ENCODE measurements at regions not wholly inside any gene's neighbourhood (a gene's known extent, or its start where the extent isn't known, plus 50 kb on each side); places are given as distances from the start of the nearest gene placed in this dataset.
"Not testable (repeated sequence)": the region's sequence is repeated elsewhere in the genome, so short reads cannot be mapped to it uniquely, and the experiment has no call there.

DNA sequence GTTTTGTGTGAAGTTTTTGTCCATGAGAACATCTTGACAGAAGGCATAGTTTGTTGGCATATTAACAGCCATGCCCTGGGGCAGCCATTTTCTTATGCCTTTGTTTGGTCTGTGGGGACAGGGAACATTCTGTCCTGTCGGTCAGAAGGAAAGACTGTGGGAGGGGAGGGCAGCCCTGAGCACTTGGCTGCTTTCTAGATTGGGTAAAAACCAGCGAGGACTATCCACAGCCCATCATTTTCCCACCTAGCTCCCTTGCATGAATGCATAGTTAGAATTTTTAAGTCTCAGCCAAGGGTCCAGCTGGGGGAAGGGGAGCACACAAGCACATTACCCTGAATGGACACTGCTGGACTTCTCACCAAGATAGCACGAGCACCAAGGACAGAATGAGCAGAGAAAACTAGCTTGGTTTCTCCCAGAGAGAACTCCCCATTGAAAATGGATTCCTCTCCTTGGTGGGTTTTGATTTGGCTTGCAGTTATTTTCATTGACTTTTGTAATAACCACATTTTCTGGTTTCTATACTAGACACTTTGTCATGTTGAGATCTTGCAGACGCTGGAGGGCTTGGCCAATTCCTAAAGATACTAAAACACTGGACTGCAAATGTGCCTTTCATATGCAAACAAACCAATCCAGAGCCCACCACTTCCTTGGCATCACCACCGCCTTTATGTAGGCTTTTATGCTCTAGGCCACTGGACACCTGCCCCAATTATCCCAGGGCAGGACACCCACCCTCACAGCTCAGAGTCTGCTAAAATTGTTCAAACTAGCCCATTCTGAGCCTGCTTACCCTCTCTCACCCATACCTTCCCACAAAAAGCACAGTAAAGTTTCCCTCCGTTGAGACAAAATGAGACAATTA lies 129.9 kb downstream of the BOD1 start:
- Histone ChIP-seq H3K9me3 (ENCODE audit: severe bottlenecking) (no peaks in the 10 kb centered on the region), H3K27me3 (ENCODE audit: insufficient read depth, low read depth, severe bottlenecking) (peaks cover 84% of the 10 kb centered on the region), H3K27ac (no peak overlapping the region), H3K4me3 (ENCODE audit: low read depth, low read length) (no peak overlapping the region), H3K36me3 (no peaks in the 10 kb centered on the region)
- DNase-seq, result no peak
- TF ChIP-seq, protein P1, sequence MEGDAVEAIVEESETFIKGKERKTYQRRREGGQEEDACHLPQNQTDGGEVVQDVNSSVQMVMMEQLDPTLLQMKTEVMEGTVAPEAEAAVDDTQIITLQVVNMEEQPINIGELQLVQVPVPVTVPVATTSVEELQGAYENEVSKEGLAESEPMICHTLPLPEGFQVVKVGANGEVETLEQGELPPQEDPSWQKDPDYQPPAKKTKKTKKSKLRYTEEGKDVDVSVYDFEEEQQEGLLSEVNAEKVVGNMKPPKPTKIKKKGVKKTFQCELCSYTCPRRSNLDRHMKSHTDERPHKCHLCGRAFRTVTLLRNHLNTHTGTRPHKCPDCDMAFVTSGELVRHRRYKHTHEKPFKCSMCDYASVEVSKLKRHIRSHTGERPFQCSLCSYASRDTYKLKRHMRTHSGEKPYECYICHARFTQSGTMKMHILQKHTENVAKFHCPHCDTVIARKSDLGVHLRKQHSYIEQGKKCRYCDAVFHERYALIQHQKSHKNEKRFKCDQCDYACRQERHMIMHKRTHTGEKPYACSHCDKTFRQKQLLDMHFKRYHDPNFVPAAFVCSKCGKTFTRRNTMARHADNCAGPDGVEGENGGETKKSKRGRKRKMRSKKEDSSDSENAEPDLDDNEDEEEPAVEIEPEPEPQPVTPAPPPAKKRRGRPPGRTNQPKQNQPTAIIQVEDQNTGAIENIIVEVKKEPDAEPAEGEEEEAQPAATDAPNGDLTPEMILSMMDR (IDR thresholded peaks at IDR 0.05; ENCODE audit: low read depth, low read length), result no peak

DNA sequence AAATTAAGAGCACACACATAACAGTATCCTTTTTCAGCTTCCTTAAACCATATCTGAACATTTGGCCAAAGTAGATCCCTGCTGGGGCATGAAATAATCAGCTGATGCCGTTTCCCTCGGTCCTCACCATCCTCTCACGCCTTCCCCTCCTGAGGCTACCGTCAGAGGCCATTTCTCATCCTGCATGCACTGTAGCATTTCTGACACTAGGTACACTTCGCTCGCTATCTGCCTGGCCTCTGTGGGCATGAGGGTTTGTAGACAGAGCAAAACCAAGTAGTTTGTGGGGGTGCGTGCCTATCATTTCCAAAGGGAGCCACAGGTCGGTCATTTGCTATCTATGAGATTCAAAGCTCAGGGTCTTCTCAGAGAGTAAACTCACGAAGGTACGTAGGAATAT lies 131.9 kb downstream of the BOD1 start:
- H3K27ac ChIP-seq, result no peak overlapping the region
- TF ChIP-seq, protein P1 (IDR thresholded peaks at IDR 0.05; ENCODE audit: low read depth, low read length), result no peak
- H3K9me3 ChIP-seq (ENCODE audit: severe bottlenecking), result no peaks in the 10 kb centered on the region
- peaks cover 87% of the 10 kb centered on the region for H3K27me3 ChIP-seq (ENCODE audit: insufficient read depth, low read depth, severe bottlenecking)
- no peak for DNase-seq
- H3K4me3 ChIP-seq (ENCODE audit: low read depth, low read length), result no peak overlapping the region
- no peaks in the 10 kb centered on the region for H3K36me3 ChIP-seq

DNA sequence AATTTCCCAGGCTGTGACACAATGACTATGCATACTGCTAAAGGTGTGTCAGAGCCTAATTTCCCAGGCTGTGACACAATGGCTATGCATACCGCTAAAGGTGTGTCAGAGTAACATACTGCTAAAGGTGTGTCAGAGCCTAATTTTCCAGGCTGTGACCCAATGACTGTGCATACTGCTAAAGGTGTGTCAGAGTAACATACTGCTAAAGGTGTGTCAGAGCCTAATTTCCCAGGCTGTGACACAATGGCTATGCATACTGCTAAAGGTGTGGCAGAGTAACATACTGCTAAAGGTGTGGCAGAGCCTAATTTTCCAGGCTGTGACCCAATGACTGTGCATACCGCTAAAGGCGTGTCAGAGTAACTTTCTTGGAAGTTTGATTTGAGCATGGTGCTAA lies 132.9 kb downstream of the BOD1 start:
- H3K9me3 ChIP-seq (ENCODE audit: severe bottlenecking); DNase-seq; H3K27ac ChIP-seq; H3K36me3 ChIP-seq; H3K4me3 ChIP-seq (ENCODE audit: low read depth, low read length): not testable (repeated sequence)
- H3K27me3 ChIP-seq (ENCODE audit: insufficient read depth, low read depth, severe bottlenecking), result peaks cover 87% of the 10 kb centered on the region

DNA sequence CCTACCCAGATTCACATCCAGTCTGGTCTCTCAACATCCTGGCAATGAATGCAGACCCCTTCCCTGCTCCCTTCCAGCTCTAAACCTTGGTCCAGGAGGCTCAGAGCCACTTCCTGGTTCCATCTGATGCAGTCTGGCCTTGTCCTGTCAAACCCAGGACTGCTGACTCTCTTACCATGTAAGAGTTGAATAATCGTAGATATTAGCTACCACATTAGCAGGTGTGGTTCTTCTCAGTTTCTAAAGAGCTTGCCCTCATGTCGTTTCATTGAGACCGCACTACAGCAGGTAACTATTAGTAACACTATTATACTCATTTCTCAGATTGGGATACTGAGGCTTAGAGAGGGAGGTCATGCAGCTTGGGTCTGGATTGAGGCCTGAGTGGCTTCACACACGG lies 133.3 kb downstream of the BOD1 start:
- DNase-seq, result no peak
- Histone ChIP-seq H3K9me3 (ENCODE audit: severe bottlenecking) (no peaks in the 10 kb centered on the region), H3K27ac (no peak overlapping the region), H3K4me3 (ENCODE audit: low read depth, low read length) (no peak overlapping the region), H3K36me3 (no peaks in the 10 kb centered on the region), H3K27me3 (ENCODE audit: insufficient read depth, low read depth, severe bottlenecking) (peaks cover 88% of the 10 kb centered on the region)
- TF ChIP-seq, protein P1 (IDR thresholded peaks at IDR 0.05; ENCODE audit: low read depth, low read length), result no peak

DNA sequence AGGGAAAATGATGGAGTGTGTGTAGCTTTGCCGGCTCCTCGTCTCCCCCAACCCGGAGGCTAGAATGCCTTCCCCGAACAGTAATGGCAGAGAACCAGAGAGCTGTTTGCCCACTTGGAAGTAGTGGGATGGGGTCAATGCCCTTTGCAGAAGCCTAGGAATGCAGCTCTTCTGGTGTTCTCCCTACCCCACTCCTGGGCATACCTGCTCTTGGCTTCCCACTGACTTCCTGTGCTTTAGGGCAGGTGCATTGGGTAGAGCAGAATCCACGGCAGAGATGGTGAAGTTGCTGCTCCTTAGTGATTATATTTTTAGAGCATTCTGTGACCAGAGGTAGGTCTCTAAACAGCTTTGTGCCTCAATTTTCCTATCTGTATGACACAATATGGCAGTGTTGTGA lies 134.6 kb downstream of the BOD1 start:
- DNase-seq, result no peak
- no peaks in the 10 kb centered on the region for H3K9me3 ChIP-seq (ENCODE audit: severe bottlenecking)

DNA sequence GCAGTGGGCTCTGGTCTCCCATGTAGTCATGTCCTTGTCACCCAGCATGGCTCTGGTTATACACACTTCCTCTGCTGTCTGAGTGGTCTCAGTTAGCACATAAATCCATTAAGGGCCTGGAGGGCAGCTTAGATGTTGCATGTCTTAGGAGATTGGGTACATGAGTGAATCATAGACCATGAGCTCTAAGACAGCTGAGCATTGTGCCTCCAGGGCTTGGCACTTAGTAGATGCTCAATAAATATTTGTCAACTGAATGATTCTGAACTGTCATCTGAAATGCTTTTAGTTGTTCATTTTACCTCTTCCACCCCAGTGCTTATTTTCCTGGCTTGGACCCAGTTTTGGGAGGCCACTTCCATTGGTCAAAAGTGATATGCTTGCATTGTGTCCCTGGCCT lies 135.6 kb downstream of the BOD1 start:
- DNase-seq, result no peak
- H3K36me3 ChIP-seq, result no peaks in the 10 kb centered on the region
- no peak overlapping the region for H3K27ac ChIP-seq
- H3K27me3 ChIP-seq (ENCODE audit: insufficient read depth, low read depth, severe bottlenecking), result peaks cover 89% of the 10 kb centered on the region
- H3K4me3 ChIP-seq (ENCODE audit: low read depth, low read length), result no peak overlapping the region
- TF ChIP-seq, protein P1 (IDR thresholded peaks at IDR 0.05; ENCODE audit: low read depth, low read length), result no peak
- no peaks in the 10 kb centered on the region for H3K9me3 ChIP-seq (ENCODE audit: severe bottlenecking)

More for the DNA sequence above, 134.6 kb downstream of the BOD1 start:
- TF ChIP-seq, protein P1 (IDR thresholded peaks at IDR 0.05; ENCODE audit: low read depth, low read length), result no peak
- Histone ChIP-seq H3K27me3 (ENCODE audit: insufficient read depth, low read depth, severe bottlenecking) (peaks cover 89% of the 10 kb centered on the region), H3K36me3 (no peaks in the 10 kb centered on the region), H3K4me3 (ENCODE audit: low read depth, low read length) (no peak overlapping the region), H3K27ac (no peak overlapping the region)

All from WERI-Rb-1 (cell line).